Amniotic stem cell (primary cell): ENCODE measurements at regions not wholly inside any gene's neighbourhood (a gene's known extent, or its start where the extent isn't known, plus 50 kb on each side); places are given as distances from the start of the nearest gene placed in this dataset.
A peak's percentile ranks its signal among the peaks of the same experiment; 100 is the strongest.

Source experiments
- DNase-seq: peaks from one replicate; lab custom pipeline; 2025; lab: John Stamatoyannopoulos, UW

- no peak for DNase-seq
Measured at GRCh38 chr10:28811639-28812349, 134.5 kb downstream of the BAMBI start.

GRCh38 chr10:28812384-28813372 is 135.4 kb downstream of the BAMBI start:
- no peak for DNase-seq

- DNase-seq: no peak
Measured at GRCh38 chr10:28815681-28816080, 138.4 kb downstream of the BAMBI start.

GRCh38 chr10:28822719-28823464 is 145.6 kb downstream of the BAMBI start:
- no peak for DNase-seq

- DNase-seq: no peak
Measured at GRCh38 chr10:28823501-28824075, 146.3 kb downstream of the BAMBI start.

GRCh38 chr10:28833313-28833712 is 156.0 kb downstream of the BAMBI start:
- DNase-seq: no peak

- DNase-seq: no peak
Measured at GRCh38 chr10:28836435-28836743, 159.1 kb downstream of the BAMBI start.

GRCh38 chr10:28837613-28838390 is 160.5 kb downstream of the BAMBI start:
- DNase-seq: no peak

GRCh38 chr10:28838908-28839307 is 161.6 kb downstream of the BAMBI start:
- no peak for DNase-seq

GRCh38 chr10:28839600-28840007 is 162.3 kb downstream of the BAMBI start:
- peak; percentile 19 for DNase-seq

GRCh38 chr10:28840202-28840601 is 162.9 kb downstream of the BAMBI start:
- no peak for DNase-seq

- no peak for DNase-seq
Measured at GRCh38 chr10:28840971-28841370, 163.7 kb downstream of the BAMBI start.

- peak; percentile 36 for DNase-seq
Measured at GRCh38 chr10:28841625-28842024, 164.3 kb downstream of the BAMBI start.

- peak; percentile 63 for DNase-seq
Measured at GRCh38 chr10:28842321-28842720, 165.0 kb downstream of the BAMBI start.

- no peak for DNase-seq
Measured at GRCh38 chr10:28845009-28845682, 167.8 kb downstream of the BAMBI start.

GRCh38 chr10:28849309-28849708 is 172.0 kb downstream of the BAMBI start:
- no peak for DNase-seq

- no peak for DNase-seq
Measured at GRCh38 chr10:28849821-28850220, 172.5 kb downstream of the BAMBI start.

- no peak for DNase-seq
Measured at GRCh38 chr10:28850784-28851183, 173.5 kb downstream of the BAMBI start.

- no peak for DNase-seq
Measured at GRCh38 chr10:28853195-28853594, 175.9 kb downstream of the BAMBI start.

GRCh38 chr10:28857164-28857563 is 179.8 kb downstream of the BAMBI start:
- no peak for DNase-seq

GRCh38 chr10:28858646-28859045 is 181.3 kb downstream of the BAMBI start:
- no peak for DNase-seq
